ENCODE measurements at regions not wholly inside any gene's neighbourhood (a gene's known extent, or its start where the extent isn't known, plus 50 kb on each side); places are given as distances from the start of the nearest gene placed in this dataset.
"Not testable (repeated sequence)": the region's sequence is repeated elsewhere in the genome, so short reads cannot be mapped to it uniquely, and the experiment has no call there.

GRCh38 chr4:163249042-163249441 is 82.4 kb upstream of the NAF1 start:
- H3K4me3 Mint-ChIP-seq (ENCODE audit: unreplicated experiment) = no peak overlapping the region
- no peak for DNase-seq
- H3K27ac Mint-ChIP-seq (ENCODE audit: unreplicated experiment) = no peak overlapping the region
- peaks cover 3% of the 10 kb centered on the region for H3K9me3 Mint-ChIP-seq (ENCODE audit: unreplicated experiment)
- H3K4me1 Mint-ChIP-seq (ENCODE audit: low read depth, unreplicated experiment) = no peaks in the 10 kb centered on the region
- TF ChIP-seq CTCF (IDR thresholded peaks at IDR 0.05; ENCODE audit: partially characterized antibody, unreplicated experiment) = no peak
- no peaks in the 10 kb centered on the region for H3K36me3 Mint-ChIP-seq (ENCODE audit: unreplicated experiment)
- H3K27me3 Mint-ChIP-seq (ENCODE audit: unreplicated experiment) = no peaks in the 10 kb centered on the region

- TF ChIP-seq CTCF (IDR thresholded peaks at IDR 0.05; ENCODE audit: partially characterized antibody, unreplicated experiment) = no peak
- DNase-seq = no peak
- H3K27me3 Mint-ChIP-seq (ENCODE audit: unreplicated experiment) = no peaks in the 10 kb centered on the region
- H3K4me3 Mint-ChIP-seq (ENCODE audit: unreplicated experiment) = no peak overlapping the region
- no peaks in the 10 kb centered on the region for H3K4me1 Mint-ChIP-seq (ENCODE audit: low read depth, unreplicated experiment)
- peaks cover 3% of the 10 kb centered on the region for H3K9me3 Mint-ChIP-seq (ENCODE audit: unreplicated experiment)
- H3K36me3 Mint-ChIP-seq (ENCODE audit: unreplicated experiment) = no peaks in the 10 kb centered on the region
- H3K27ac Mint-ChIP-seq (ENCODE audit: unreplicated experiment) = no peak overlapping the region
These were observed 78.5 kb upstream of the NAF1 start for GRCh38 chr4:163245044-163245728.

- DNase-seq = no peak
These were observed 76.7 kb upstream of the NAF1 start for GRCh38 chr4:163243297-163243981.

GRCh38 chr4:163237856-163238255 is 71.2 kb upstream of the NAF1 start:
- Mint-ChIP-seq H3K27me3 (ENCODE audit: unreplicated experiment) (no peaks in the 10 kb centered on the region), H3K4me1 (ENCODE audit: low read depth, unreplicated experiment) (no peaks in the 10 kb centered on the region), H3K36me3 (ENCODE audit: unreplicated experiment) (peaks cover 6% of the 10 kb centered on the region), H3K9me3 (ENCODE audit: unreplicated experiment) (no peaks in the 10 kb centered on the region), H3K4me3 (ENCODE audit: unreplicated experiment) (no peak overlapping the region), H3K27ac (ENCODE audit: unreplicated experiment) (no peak overlapping the region)
- DNase-seq = no peak
- TF ChIP-seq CTCF (IDR thresholded peaks at IDR 0.05; ENCODE audit: partially characterized antibody, unreplicated experiment) = no peak

More at GRCh38 chr4:163243297-163243981, 76.7 kb upstream of the NAF1 start:
- no peaks in the 10 kb centered on the region for H3K27me3 Mint-ChIP-seq (ENCODE audit: unreplicated experiment)
- no peaks in the 10 kb centered on the region for H3K36me3 Mint-ChIP-seq (ENCODE audit: unreplicated experiment)
- H3K4me3 Mint-ChIP-seq (ENCODE audit: unreplicated experiment) = no peak overlapping the region
- H3K4me1 Mint-ChIP-seq (ENCODE audit: low read depth, unreplicated experiment) = no peaks in the 10 kb centered on the region
- TF ChIP-seq CTCF (IDR thresholded peaks at IDR 0.05; ENCODE audit: partially characterized antibody, unreplicated experiment) = no peak
- no peaks in the 10 kb centered on the region for H3K9me3 Mint-ChIP-seq (ENCODE audit: unreplicated experiment)
- H3K27ac Mint-ChIP-seq (ENCODE audit: unreplicated experiment) = no peak overlapping the region

- H3K4me1 Mint-ChIP-seq (ENCODE audit: low read depth, unreplicated experiment); H3K9me3 Mint-ChIP-seq (ENCODE audit: unreplicated experiment); H3K27ac Mint-ChIP-seq (ENCODE audit: unreplicated experiment); H3K36me3 Mint-ChIP-seq (ENCODE audit: unreplicated experiment); H3K27me3 Mint-ChIP-seq (ENCODE audit: unreplicated experiment); H3K4me3 Mint-ChIP-seq (ENCODE audit: unreplicated experiment); DNase-seq: not testable (repeated sequence)
These were observed 69.7 kb upstream of the NAF1 start for GRCh38 chr4:163236389-163236788.
